HAP-1 (cell line): ENCODE measurements at regions not wholly inside any gene's neighbourhood (a gene's known extent, or its start where the extent isn't known, plus 50 kb on each side); places are given as distances from the start of the nearest gene placed in this dataset.
A peak's percentile ranks its signal among the peaks of the same experiment; 100 is the strongest.

ENCODE experiments used
- DNase-seq, 2 experiments: peaks; one replicate each; pipeline ENCODE4 v3.0.0-alpha.2; 2016 to 2020; ENCODE audit warnings: low spot score in 2 of 2
- H3K27me3 ChIP-seq: fragments of 250-450 bp; sonication (Bioruptor Pico); 2 replicates; pipeline ENCODE4 v1.5.1; 2020; ENCODE audit warnings: low read depth, mild to moderate bottlenecking, moderate library complexity
- H3K36me3 ChIP-seq: fragments of 250-450 bp; sonication (Bioruptor Pico); replicated peaks from 2 replicates; pipeline ENCODE4 v1.5.1; 2020; ENCODE audit warnings: mild to moderate bottlenecking
- H3K4me1 ChIP-seq: fragments of 250-450 bp; sonication (Bioruptor Pico); 2 replicates; pipeline ENCODE4 v1.5.1; 2020; ENCODE audit warnings: mild to moderate bottlenecking
- H3K4me3 ChIP-seq: fragments of 250-450 bp; sonication (Bioruptor Pico); 2 replicates; pipeline ENCODE4 v1.5.1; 2020; ENCODE audit warnings: mild to moderate bottlenecking, moderate library complexity
- H3K9me3 ChIP-seq: fragments of 250-450 bp; sonication (Bioruptor Pico); 2 replicates; pipeline ENCODE4 v1.5.1; 2020; ENCODE audit warnings: mild to moderate bottlenecking, moderate library complexity
- in situ Hi-C: fragments of 300-500 bp; cut with MboI; formaldehyde crosslinking; loops from 3 replicates; pipeline ENCODE4 v1.14.3; 2020; ENCODE audit warnings: low sequenced_read_pairs, inconsistent platforms, mixed read lengths

DNA sequence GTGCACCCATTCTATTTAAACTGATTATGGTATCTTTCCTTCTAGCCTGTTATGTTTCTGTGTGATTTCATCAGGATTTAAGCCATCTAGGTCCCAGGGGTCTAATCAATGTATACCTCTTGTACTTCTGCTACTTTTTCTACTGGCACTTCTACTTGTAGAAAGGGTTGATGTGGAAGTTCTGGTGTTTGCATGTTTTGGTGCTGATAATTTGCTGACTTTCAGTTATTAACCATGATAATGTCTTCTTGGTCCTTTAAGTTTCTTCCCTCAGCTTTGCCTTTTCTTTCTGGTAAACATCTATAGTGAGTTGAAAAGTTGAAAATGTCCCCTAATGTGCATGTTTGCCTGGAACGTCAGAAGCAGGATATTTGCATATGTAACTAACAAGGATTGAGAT is 390.6 kb upstream of the MAP3K7 start:
- in situ Hi-C loops: no loop called here
- H3K9me3 ChIP-seq: no peaks in the 10 kb centered on the region
- no peak for DNase-seq
- no peaks in the 10 kb centered on the region for H3K4me1 ChIP-seq
- no peaks in the 10 kb centered on the region for H3K36me3 ChIP-seq
- no peaks in the 10 kb centered on the region for H3K27me3 ChIP-seq
- H3K4me3 ChIP-seq: no peak overlapping the region

DNA sequence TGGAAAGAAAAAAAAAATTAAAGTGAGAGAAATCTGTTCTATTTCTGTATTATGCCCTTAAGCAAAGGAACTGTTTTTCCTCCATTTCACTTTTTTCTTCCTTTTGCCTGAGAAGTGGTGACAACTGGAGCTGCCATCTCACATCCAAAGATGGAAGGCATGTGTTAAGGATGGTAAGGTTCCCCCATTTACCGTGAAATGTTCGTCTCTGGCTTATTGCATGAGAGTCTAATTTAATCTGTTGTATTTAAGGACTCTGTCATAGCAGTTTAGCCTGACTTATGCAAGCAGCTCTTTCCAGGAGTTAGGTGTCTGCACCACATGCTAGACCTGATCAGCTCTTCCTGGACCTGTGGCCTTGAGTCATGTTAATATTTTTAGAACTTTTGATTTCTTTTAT is 389.5 kb upstream of the MAP3K7 start:
- no peaks in the 10 kb centered on the region for H3K9me3 ChIP-seq
- no peaks in the 10 kb centered on the region for H3K4me1 ChIP-seq
- H3K36me3 ChIP-seq: no peaks in the 10 kb centered on the region
- no peaks in the 10 kb centered on the region for H3K27me3 ChIP-seq
- H3K4me3 ChIP-seq: no peak overlapping the region
- no peak for DNase-seq
- in situ Hi-C loops: no loop called here

DNA sequence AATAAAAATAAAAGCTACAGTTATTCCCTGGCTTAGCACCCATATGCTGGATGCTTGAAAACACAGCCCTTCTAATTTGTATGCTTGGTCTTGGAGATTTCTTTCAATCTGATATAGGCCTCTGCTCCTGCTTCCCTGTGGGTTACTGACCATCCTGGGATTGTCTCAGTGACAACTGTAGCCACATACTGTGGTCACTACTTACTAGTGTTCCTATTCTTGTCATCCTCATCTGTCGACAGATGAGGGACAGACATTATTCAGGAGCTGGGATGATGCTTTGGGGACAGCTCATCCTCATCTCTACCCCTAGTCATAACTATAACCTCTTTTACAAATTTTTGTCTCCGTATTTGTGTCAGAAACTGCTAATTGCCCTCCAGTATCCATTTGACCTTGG is 388.9 kb upstream of the MAP3K7 start:
- H3K36me3 ChIP-seq: no peaks in the 10 kb centered on the region
- no peaks in the 10 kb centered on the region for H3K27me3 ChIP-seq
- in situ Hi-C loops: no loop called here
- no peaks in the 10 kb centered on the region for H3K4me1 ChIP-seq
- H3K9me3 ChIP-seq: no peaks in the 10 kb centered on the region
- no peak for DNase-seq
- H3K4me3 ChIP-seq: no peak overlapping the region

DNA sequence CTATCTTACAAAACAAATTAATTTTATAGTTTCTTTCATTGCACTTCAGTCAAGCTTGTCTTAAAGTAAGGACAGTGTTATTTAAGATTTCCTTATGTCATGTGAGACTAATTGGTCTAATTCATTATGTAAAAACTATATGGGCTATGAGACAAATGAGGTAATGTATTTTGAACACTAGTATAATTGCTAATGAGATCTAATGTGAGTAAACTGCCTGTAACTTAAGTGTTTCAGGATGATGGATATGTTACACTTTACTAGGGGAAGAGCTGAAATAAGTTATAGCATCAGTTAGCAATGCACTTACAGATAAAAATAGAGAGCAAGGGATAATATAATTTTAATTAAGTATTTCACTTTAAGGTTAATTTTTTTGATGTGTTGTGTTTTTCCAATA is 386.3 kb upstream of the MAP3K7 start:
- no peaks in the 10 kb centered on the region for H3K9me3 ChIP-seq
- H3K36me3 ChIP-seq: no peaks in the 10 kb centered on the region
- no peak overlapping the region for H3K4me3 ChIP-seq
- DNase-seq: no peak
- in situ Hi-C loops: no loop called here
- H3K27me3 ChIP-seq: no peaks in the 10 kb centered on the region
- H3K4me1 ChIP-seq: no peaks in the 10 kb centered on the region

DNA sequence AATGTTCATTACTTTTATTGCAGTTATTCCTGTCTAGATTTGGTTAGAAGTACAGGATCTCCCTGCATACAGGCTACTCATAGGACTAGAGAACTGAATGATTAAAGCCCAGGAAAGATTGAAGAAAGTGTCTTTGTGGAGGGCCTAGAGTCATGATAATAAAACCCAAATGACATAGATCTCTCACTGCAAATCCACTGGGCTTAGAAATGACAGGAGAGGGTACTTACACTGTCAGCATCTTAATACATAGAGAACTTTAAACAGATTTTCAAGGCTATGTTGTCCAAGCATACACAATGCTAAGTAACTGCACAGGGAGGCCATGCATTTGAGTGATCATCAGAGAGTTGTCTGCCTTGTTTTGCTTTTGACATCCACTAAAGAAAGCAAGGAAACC is 383.8 kb upstream of the MAP3K7 start:
- no peak for DNase-seq
- no peaks in the 10 kb centered on the region for H3K9me3 ChIP-seq
- H3K4me1 ChIP-seq: no peaks in the 10 kb centered on the region
- no peak overlapping the region for H3K4me3 ChIP-seq
- in situ Hi-C loops: no loop called here
- H3K36me3 ChIP-seq: no peaks in the 10 kb centered on the region
- H3K27me3 ChIP-seq: no peaks in the 10 kb centered on the region

DNA sequence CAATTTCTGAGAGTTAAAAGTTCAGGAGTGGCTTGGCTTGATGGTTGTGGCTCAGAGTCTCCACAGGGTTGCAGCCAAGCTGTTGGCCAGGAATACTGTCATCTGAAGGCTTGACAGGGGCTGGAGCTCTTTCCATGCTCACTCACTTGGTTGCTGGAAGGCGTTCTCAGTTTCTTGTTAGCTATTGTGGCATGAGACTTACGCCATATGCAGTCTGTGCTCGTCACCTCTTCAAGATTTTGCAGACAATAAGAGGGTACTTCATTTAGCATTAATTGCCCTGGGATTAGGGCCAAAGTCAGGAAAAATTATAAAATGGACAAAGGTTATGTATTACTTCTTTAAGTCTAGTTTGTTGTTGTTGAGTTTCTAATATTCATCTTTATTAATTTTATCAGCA is 380.6 kb upstream of the MAP3K7 start:
- in situ Hi-C loops: no loop called here
- no peaks in the 10 kb centered on the region for H3K36me3 ChIP-seq
- H3K27me3 ChIP-seq: no peaks in the 10 kb centered on the region
- DNase-seq: no peak
- H3K4me3 ChIP-seq: no peak overlapping the region
- H3K9me3 ChIP-seq: no peaks in the 10 kb centered on the region
- H3K4me1 ChIP-seq: no peaks in the 10 kb centered on the region

DNA sequence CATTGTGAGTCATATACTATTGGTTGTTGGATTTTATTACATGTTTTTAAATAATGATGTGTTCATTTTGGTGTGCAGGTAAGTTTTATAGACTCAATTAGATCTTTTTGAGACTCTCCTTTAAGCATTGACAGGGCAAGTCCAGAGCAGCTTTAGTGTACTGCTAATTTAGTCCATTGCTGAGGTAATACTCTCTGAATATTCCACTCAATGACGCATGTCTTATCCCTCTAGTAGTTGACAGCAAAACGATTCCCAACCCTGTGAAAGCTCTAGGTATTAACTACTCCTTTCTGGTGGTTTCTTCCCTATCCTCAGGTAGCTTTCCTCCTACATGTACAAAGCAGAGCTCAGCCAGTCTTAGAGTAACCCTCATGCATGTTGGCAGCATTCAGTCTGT is 373.5 kb upstream of the MAP3K7 start:
- no peaks in the 10 kb centered on the region for H3K4me1 ChIP-seq
- H3K27me3 ChIP-seq: no peaks in the 10 kb centered on the region
- H3K36me3 ChIP-seq: no peaks in the 10 kb centered on the region
- H3K9me3 ChIP-seq: no peaks in the 10 kb centered on the region
- no peak overlapping the region for H3K4me3 ChIP-seq
- no peak for DNase-seq
- in situ Hi-C loops: no loop called here

DNA sequence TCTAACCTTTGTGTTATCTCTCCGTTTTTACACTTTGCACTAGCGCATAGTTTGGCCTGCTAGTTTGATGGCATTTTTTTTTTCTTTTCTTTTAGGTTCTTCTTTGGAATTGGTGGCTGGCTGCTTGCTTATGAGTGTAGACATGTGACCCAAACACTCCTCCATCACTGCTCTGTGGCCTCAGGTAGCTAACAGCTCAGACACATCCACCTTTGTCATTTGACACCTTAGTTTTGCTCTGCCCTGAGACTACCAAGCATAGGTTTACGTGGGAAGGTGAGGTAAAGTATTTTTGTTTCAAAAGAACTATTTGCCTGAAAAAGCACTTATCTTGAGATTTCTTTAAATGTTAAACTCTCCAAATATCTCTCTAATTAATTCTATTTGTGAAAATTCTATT is 368.4 kb upstream of the MAP3K7 start:
- H3K9me3 ChIP-seq: no peaks in the 10 kb centered on the region
- no peak for DNase-seq
- no peaks in the 10 kb centered on the region for H3K4me1 ChIP-seq
- no peak overlapping the region for H3K4me3 ChIP-seq
- H3K36me3 ChIP-seq: no peaks in the 10 kb centered on the region
- in situ Hi-C loops: no loop called here
- H3K27me3 ChIP-seq: no peaks in the 10 kb centered on the region

DNA sequence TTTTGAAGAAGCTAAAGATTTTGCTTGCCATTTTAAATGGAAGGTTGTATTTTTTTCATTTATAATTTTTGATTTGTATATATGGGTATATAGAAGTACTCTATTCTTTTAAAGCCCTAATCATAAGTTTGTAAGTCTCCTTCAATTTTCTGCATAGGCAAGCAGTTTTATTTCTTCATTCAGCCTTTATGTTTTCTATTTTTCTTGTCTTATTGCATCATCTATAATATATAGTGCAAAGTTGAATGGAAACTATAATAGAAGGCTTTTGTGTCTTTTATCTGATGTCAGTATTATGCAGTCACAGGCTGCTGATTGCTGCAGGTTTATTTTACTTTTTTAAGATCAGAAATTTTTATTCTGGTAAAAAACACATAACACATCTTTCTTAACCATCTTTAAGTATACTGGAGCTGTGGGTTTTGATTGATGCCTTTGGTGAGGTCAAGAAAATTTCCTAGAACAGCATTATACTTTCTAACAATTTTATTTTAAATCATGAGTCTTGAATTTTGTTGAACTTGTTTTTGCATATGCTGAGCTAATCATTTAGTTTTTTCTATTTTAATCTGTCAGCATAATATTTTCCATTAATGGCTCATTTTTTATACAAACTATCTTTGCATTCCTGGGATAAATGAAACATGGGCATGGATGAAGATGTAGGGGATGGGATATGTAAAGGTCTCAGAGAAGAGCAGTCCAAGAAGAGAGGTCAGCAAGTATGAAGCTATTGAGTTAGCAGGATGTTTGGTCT is 366.7 kb upstream of the MAP3K7 start:
- no peaks in the 10 kb centered on the region for H3K4me1 ChIP-seq
- H3K36me3 ChIP-seq: no peaks in the 10 kb centered on the region
- in situ Hi-C loops: no loop called here
- H3K27me3 ChIP-seq: no peaks in the 10 kb centered on the region
- H3K9me3 ChIP-seq: no peaks in the 10 kb centered on the region
- no peak for DNase-seq
- H3K4me3 ChIP-seq: no peak overlapping the region

DNA sequence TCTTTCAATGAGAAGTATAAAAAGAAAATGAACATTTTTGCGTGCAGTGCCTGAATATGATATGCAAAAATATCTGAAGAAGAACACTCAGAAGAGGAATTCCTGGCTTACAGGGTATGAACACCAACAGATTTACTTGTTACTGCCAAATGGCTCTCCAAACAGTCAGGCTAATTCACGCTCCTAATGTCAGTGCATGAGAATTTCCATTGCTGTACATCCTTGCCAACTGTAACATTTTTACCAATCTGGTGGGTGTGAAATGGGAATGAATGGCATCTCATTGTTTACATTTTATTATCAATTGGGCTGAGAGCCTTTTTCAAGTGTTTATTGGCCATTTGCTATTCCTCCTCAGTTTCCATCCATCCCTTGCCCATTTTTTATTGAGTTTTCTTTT is 365.3 kb upstream of the MAP3K7 start:
- H3K4me3 ChIP-seq: no peak overlapping the region
- H3K9me3 ChIP-seq: no peaks in the 10 kb centered on the region
- H3K4me1 ChIP-seq: no peaks in the 10 kb centered on the region
- no peaks in the 10 kb centered on the region for H3K36me3 ChIP-seq
- no peak for DNase-seq
- in situ Hi-C loops: no loop called here
- H3K27me3 ChIP-seq: no peaks in the 10 kb centered on the region

DNA sequence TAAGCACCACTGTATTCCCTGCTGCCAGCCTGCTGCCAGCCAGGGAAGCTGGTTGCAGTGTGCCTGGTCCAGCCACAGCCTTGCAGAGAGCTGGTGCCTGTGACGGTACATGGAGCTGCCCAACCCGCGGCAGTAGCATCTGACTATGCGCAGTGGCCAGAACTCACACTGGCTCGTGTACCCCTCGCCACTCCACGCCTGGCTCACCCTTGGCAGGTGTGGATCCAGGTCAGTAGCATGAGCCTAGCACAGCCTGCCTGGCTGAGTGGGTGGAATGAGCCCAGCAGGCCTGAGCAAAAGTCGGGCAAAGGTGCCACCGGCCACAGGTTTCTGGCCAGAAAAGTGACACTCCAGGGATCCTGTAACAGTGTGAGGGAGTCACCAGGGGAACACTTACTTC is 361.7 kb upstream of the MAP3K7 start:
- Histone ChIP-seq H3K27me3 (no peaks in the 10 kb centered on the region), H3K4me3 (no peak overlapping the region), H3K36me3 (no peaks in the 10 kb centered on the region), H3K9me3 (no peaks in the 10 kb centered on the region), H3K4me1 (peaks cover under 1% of the 10 kb centered on the region; the same call in 1 of the 2 replicates)
- no peak for DNase-seq
- in situ Hi-C loops: no loop called here

DNA sequence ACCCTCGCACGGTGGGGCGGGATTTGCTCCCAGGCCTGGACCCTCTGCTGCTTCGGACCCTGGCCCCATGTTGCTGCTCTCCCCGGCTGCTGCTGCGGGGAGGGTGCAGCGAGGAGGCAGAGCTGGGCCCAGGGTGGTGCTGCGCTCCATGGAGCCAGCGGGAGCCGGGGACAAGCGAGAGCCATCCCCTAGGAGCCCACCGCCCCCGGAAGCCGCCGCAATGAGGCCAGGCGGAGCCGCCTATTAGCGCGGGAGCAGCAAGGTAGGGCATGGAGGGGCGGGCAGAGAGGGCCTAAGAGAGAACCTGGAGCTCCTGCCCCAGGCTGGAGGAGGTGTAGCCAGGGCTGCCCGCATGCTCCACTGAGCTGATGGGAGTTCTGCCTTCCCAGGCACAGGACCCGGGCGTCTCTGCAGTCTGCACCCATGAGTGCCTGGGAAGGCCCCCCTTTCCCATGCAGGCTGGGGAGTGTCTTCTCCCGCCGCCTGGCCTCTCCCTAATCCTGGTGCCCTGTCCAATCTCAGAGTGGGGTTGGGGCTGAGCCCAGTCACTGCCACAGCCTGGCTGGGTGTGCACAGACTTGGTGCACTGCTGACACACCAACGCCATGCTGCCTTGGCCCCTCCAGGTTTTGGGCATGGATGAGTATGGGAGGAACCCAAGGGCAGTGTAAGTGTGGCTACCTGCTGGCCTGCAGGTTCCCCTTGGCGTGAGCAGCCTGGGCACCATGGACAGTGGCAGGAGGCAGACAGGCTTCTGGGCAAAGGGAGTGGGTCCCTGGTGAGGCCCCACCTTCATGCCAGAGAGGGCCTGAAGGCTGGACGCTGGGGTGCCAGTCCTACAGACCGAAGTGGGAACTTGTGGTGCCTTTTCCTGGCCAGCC is 360.6 kb upstream of the MAP3K7 start:
- Histone ChIP-seq H3K27me3 (no peaks in the 10 kb centered on the region), H3K9me3 (no peaks in the 10 kb centered on the region), H3K4me1 (peaks cover 11% of the 10 kb centered on the region), H3K4me3 (no peak overlapping the region), H3K36me3 (no peaks in the 10 kb centered on the region)
- no peak for DNase-seq
- in situ Hi-C loops: no loop called here

DNA sequence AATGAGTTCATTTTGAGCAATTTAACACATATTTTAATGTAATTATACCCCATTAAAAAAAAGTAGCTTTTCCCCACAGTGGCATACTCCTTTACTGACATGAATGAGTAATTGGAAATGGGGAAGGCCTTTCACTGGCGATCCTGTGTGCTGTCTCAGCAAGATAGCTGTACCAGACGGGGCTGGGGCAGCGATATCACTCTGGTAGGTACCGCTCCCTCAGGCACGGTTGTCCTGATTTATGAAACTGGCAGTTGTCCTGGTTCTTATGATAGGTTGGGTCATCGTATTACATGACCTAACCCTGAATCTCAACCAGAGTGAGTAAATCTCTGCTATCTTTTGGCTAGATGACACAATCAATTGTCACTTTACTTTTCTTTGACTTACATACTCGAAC is 355.0 kb upstream of the MAP3K7 start:
- Histone ChIP-seq H3K27me3 (no peaks in the 10 kb centered on the region), H3K4me3 (no peak overlapping the region), H3K9me3 (no peaks in the 10 kb centered on the region), H3K36me3 (no peaks in the 10 kb centered on the region), H3K4me1 (peaks cover 11% of the 10 kb centered on the region)
- DNase-seq: no peak
- in situ Hi-C loops: no loop called here

DNA sequence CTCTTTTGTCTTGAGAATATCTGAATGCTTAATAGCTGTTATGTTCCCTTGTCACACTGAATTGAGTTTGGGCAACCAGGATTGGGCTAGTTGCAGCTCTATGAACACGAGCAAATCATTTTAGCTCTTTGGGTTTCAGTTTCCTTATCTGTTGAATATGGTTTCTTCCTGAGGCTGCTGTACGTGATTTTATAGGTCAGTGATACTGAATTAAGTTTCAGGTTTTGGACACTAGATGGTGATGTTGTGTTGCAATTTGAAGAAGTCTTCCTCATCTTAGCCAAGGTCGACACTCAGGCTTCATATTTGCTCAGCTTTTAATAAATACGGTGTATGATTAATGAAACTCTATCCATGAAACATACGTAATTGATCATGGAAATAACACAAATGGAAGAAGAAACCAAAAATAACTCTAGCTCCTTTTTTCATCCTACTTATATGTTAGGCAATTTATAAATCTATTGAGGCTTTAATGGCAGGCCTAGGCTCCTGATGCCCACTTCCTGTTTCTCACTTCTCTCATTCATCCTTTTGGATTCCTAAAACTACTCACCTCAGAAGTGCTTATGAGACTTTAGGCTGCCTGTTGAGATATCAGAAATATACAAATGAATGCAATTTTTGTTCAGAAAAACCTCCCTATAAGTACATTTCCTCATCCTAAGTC is 354.1 kb upstream of the MAP3K7 start:
- Histone ChIP-seq H3K9me3 (no peaks in the 10 kb centered on the region), H3K27me3 (no peaks in the 10 kb centered on the region), H3K4me1 (peaks cover 11% of the 10 kb centered on the region), H3K36me3 (no peaks in the 10 kb centered on the region), H3K4me3 (no peak overlapping the region)
- in situ Hi-C loops: no loop called here
- peak in 1 of 2 experiments; percentile 61 for DNase-seq
